Sigmoid colon (tissue), 6 donors: ENCODE measurements at regions not wholly inside any gene's neighbourhood (a gene's known extent, or its start where the extent isn't known, plus 50 kb on each side); places are given as distances from the start of the nearest gene placed in this dataset.

Source experiments
- DNase-seq: peaks from one replicate; pipeline ENCODE4 v3.0.0-alpha.2; 2019
- H3K27ac ChIP-seq, 4 donors: fragments of 200-600 bp; sonication (generic); one replicate each; pipeline ENCODE4 v1.5.1; 2016 to 2019; ENCODE audit warnings: mild to moderate bottlenecking in 1 of 4
- H3K27me3 ChIP-seq, 3 donors: fragments of 200-600 bp; sonication (generic); one replicate each; pipeline ENCODE4 v1.5.1; 2019; ENCODE audit warnings: mild to moderate bottlenecking in 1 of 3
- H3K36me3 ChIP-seq, 4 donors: fragments of 200-600 bp; sonication (generic); one replicate each; pipeline ENCODE4 v1.5.1; 2016 to 2019
- H3K4me1 ChIP-seq, 4 donors: fragments of 200-600 bp; sonication (generic); one replicate each; pipeline ENCODE4 v1.5.1; 2017 to 2019
- H3K4me3 ChIP-seq, 4 donors: fragments of 200-600 bp; sonication (generic); one replicate each; pipeline ENCODE4 v1.5.1; 2017 to 2019; ENCODE audit warnings: mild to moderate bottlenecking in 2 of 4, moderate library complexity in 1 of 4
- H3K9me3 ChIP-seq, 4 donors: fragments of 200-600 bp in 3 of 4; sonication (generic) in 3 of 4; one replicate each; pipeline versions ENCODE4 v1.5.1 to v1.6.1; 2013 to 2019
- CTCF ChIP-seq, 4 experiments: fragments of 450-650 bp in 3 of 4; fragments of 200-600 bp in 1 of 4; IDR thresholded peaks; one replicate each; pipeline ENCODE4 v1.5.1; 2016 to 2019; ENCODE audit warnings: antibody characterized with exemption in 4 of 4, mild to moderate bottlenecking in 3 of 4, moderate library complexity in 2 of 4
- EP300 ChIP-seq, 4 donors: sonication (generic); formaldehyde crosslinking; IDR thresholded peaks; one replicate each; pipeline ENCODE4 v1.6.1; 2017; ENCODE audit warnings: antibody characterized with exemption in 4 of 4
- POLR2A ChIP-seq, 2 donors: fragments of 450-650 bp; IDR thresholded peaks; one replicate each; pipeline ENCODE4 v1.6.1; 2016; ENCODE audit warnings: antibody characterized with exemption in 2 of 2, mild to moderate bottlenecking in 2 of 2, moderate library complexity in 2 of 2
- POLR2AphosphoS5 ChIP-seq, 4 donors: sonication (generic); formaldehyde crosslinking; IDR thresholded peaks; one replicate each; pipeline ENCODE4 v1.6.1; 2017; ENCODE audit warnings: antibody characterized with exemption in 4 of 4
- WGBS, 2 donors: extraction: QIAGEN DNeasy Blood & Tissue Kit; methylation state at CpG; one replicate each; pipeline ENCODE4 v1.1.7; 2013; 5-methylcytosine and 5-hydroxymethylcytosine counted together
- intact Hi-C: fragments of 100-400 bp; cut with DNase I; formaldehyde crosslinking; loops from one replicate; pipeline ENCODE4 v1.15.1; 2023
- donor health status: healthy with polysubstance abuse.
- donor health status: healthy.

GRCh38 chr15:39388118-39388517, 192.8 kb upstream of the THBS1 start:
- intact Hi-C loops = loop anchor here (10.0 kb wide), 1 partner anchor 63 kb away; no protein-coding TSS in a partner anchor
- Histone ChIP-seq H3K4me1 (peaks cover 0 to 26% (median 15%) of the 10 kb centered on the region in 4 donors), H3K4me3 (no peak overlapping the region), H3K36me3 (no peaks in the 10 kb centered on the region), H3K9me3 (no peaks in the 10 kb centered on the region), H3K27ac (peak overlapping the region in 2 of 4 donors; percentile 15 to 29), H3K27me3 (no peaks in the 10 kb centered on the region)
- WGBS, 2 donors = 44 to 64% methylated on average over 2 of the region's 2 CpGs
- TF ChIP-seq POLR2AphosphoS5 (IDR thresholded peaks at IDR 0.05) (no peak), EP300 (IDR thresholded peaks at IDR 0.05) (no peak), CTCF (IDR thresholded peaks at IDR 0.05) (no peak), POLR2A (IDR thresholded peaks at IDR 0.05) (no peak)
- no peak for DNase-seq

DNA sequence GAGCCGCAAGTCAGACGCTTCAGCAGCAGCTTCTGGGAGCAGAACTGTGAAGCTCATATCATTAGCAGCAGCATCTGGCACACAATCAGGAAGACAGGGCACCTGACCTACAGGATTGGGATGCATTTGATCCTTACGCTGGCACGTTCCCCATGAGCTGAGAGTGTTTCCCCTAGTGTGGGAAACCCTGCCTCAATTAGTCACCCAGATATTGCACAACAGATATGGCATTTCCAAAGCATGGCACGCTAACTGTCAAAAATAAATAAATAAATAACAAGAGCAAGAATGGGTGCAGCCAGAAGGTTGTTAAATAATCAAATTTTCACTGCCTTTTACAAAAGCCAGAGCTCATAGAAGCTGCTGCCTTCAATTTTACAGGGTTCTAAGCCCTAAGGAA, 189.6 kb upstream of the THBS1 start:
- no peak for TF ChIP-seq CTCF (IDR thresholded peaks at IDR 0.05)
- peak in 3 of 4 donors; percentile 3 to 81 (median 54) for TF ChIP-seq EP300 (IDR thresholded peaks at IDR 0.05)
- peak; percentile 69 to 86 (median 74) for TF ChIP-seq POLR2AphosphoS5 (IDR thresholded peaks at IDR 0.05)
- TF ChIP-seq POLR2A (IDR thresholded peaks at IDR 0.05) = no peak
- peak; percentile 91 for DNase-seq
- Histone ChIP-seq H3K4me1 (peaks cover 0 to 29% (median 15%) of the 10 kb centered on the region in 4 donors), H3K4me3 (no peak overlapping the region), H3K27me3 (no peaks in the 10 kb centered on the region), H3K27ac (peak overlapping the region in 3 of 4 donors; percentile 30 to 74 (median 47)), H3K36me3 (no peaks in the 10 kb centered on the region), H3K9me3 (no peaks in the 10 kb centered on the region)
- intact Hi-C loops = loop anchor here (5.0 kb wide), 2 partner anchors 101 to 191 kb away; partner anchors contain the start of gene THBS1
- WGBS, 2 donors = 75 to 85% methylated on average over 5 of the region's 5 CpGs

- TF ChIP-seq CTCF (IDR thresholded peaks at IDR 0.05) (no peak), EP300 (IDR thresholded peaks at IDR 0.05) (no peak), POLR2A (IDR thresholded peaks at IDR 0.05) (no peak), POLR2AphosphoS5 (IDR thresholded peaks at IDR 0.05) (no peak)
Observed at GRCh38 chr15:39392469-39393047, 188.3 kb upstream of the THBS1 start.

DNA sequence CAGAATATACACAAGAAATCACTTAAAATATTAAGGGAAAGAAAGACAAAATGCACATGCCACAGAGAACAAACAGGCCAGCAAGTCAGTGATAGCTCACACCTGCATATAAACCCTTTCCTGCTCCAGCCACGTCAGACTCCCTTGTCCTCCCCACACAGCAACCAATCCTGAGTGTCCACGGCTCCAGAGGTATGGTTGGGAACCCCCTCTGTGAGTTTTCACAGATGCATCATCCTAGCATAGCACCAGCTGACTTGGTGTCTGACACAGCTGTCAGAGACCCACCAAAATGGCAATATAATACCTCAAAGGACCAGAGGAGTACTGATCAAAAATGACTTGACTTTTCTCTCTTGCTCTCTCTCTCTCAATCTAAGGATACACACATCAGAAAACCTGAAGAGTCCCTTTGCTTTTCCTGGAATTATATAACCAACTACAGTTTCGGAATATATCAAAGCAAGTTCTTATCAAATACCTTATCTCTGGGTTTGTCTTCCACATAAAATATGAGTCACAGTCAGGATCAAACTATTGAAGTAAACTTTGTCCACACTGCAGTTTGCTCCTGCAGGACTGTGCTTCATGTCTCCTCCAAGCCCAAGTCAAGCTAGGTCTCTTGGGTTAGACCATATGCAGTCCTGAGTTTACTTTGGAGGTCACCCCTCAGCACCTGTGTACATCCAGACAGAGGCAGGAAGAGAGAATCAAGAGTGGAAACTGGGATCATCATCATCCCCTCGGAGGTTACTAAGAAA, 187.1 kb upstream of the THBS1 start:
- Histone ChIP-seq H3K27me3 (no peaks in the 10 kb centered on the region), H3K4me1 (peaks cover 0 to 29% (median 15%) of the 10 kb centered on the region in 4 donors), H3K36me3 (no peaks in the 10 kb centered on the region), H3K27ac (no peak overlapping the region), H3K4me3 (no peak overlapping the region), H3K9me3 (no peaks in the 10 kb centered on the region)
- intact Hi-C loops = loop anchor here (5.0 kb wide), 2 partner anchors 99 to 189 kb away; partner anchors contain the start of gene THBS1
- no peak for DNase-seq
- TF ChIP-seq POLR2A (IDR thresholded peaks at IDR 0.05) = no peak
- TF ChIP-seq POLR2AphosphoS5 (IDR thresholded peaks at IDR 0.05) = no peak
- TF ChIP-seq EP300 (IDR thresholded peaks at IDR 0.05) = no peak
- TF ChIP-seq CTCF (IDR thresholded peaks at IDR 0.05) = no peak
- 9 to 50% methylated on average over 4 of the region's 4 CpGs for WGBS, 2 donors

More at GRCh38 chr15:39392469-39393047, 188.3 kb upstream of the THBS1 start:
- no peak for DNase-seq
- Histone ChIP-seq H3K27ac (peak overlapping the region in 1 of 4 donors; percentile 74), H3K4me1 (peaks cover 0 to 29% (median 15%) of the 10 kb centered on the region in 4 donors), H3K4me3 (no peak overlapping the region), H3K9me3 (no peaks in the 10 kb centered on the region), H3K27me3 (no peaks in the 10 kb centered on the region), H3K36me3 (no peaks in the 10 kb centered on the region)
- intact Hi-C loops = loop anchor here (5.0 kb wide), 2 partner anchors 100 to 190 kb away; partner anchors contain the start of gene THBS1
- WGBS, 2 donors = 34 to 67% methylated on average over 4 of the region's 4 CpGs
